ENCODE measurements at regions not wholly inside any gene's neighbourhood (a gene's known extent, or its start where the extent isn't known, plus 50 kb on each side); places are given as distances from the start of the nearest gene placed in this dataset.

DNA sequence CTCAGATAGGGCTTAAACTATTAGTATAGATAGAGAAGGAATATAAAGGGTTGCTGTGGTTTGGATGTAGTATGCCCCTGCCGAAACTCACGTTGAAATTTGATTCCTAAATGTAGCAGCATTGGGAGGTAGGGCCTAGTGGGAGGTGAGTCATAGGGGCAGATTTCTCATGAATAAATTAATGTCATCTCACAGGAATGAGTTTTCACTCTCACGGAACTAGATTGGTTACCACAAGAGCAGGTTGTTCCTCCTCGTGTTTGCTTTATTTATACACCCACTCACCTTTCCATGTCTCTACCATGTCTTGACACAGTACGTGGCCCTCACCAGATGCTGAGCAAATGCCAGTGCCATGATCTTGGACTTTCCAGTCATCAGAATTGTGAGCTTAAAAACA is 218.2 kb downstream of the RBM43 start:
- Mint-ChIP-seq H3K4me3 (no peak overlapping the region), H3K9me3 (peaks cover 4% of the 10 kb centered on the region), H3K27me3 (ENCODE audit: low read depth) (no peaks in the 10 kb centered on the region), H3K36me3 (ENCODE audit: low read depth) (peaks cover 2% of the 10 kb centered on the region), H3K4me1 (peaks cover 4% of the 10 kb centered on the region), H3K27ac (ENCODE audit: unreplicated experiment) (no peak overlapping the region)
- no peak for DNase-seq (ENCODE audit: low read depth, low spot score)
- TF ChIP-seq, protein P1, sequence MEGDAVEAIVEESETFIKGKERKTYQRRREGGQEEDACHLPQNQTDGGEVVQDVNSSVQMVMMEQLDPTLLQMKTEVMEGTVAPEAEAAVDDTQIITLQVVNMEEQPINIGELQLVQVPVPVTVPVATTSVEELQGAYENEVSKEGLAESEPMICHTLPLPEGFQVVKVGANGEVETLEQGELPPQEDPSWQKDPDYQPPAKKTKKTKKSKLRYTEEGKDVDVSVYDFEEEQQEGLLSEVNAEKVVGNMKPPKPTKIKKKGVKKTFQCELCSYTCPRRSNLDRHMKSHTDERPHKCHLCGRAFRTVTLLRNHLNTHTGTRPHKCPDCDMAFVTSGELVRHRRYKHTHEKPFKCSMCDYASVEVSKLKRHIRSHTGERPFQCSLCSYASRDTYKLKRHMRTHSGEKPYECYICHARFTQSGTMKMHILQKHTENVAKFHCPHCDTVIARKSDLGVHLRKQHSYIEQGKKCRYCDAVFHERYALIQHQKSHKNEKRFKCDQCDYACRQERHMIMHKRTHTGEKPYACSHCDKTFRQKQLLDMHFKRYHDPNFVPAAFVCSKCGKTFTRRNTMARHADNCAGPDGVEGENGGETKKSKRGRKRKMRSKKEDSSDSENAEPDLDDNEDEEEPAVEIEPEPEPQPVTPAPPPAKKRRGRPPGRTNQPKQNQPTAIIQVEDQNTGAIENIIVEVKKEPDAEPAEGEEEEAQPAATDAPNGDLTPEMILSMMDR (conservative IDR thresholded peaks at IDR 0.05), result no peak

DNA sequence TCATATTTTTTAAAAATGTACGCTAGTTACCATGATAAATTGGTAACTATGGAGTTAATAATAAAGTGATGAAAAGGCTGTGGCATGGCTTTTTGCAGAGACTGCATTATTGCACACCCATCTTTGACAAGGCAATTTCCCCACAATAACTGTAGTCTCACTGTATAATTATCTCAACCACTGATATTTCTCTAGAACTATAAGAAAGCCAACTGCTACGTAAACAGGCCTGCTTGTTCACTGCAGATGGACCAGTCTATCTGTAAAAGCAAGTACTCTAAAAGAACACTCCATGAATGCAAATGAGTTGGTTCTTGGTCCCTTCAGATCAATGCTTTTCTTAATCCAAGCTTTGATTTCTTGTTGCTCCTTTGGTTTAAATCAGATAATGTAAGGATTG is 218.7 kb downstream of the RBM43 start:
- Mint-ChIP-seq H3K36me3 (ENCODE audit: low read depth) (peaks cover 2% of the 10 kb centered on the region), H3K4me3 (no peak overlapping the region), H3K27ac (ENCODE audit: unreplicated experiment) (no peak overlapping the region), H3K4me1 (peaks cover 8% of the 10 kb centered on the region), H3K9me3 (peaks cover 4% of the 10 kb centered on the region), H3K27me3 (ENCODE audit: low read depth) (no peaks in the 10 kb centered on the region)
- no peak for DNase-seq (ENCODE audit: low read depth, low spot score)
- TF ChIP-seq, protein P1 (conservative IDR thresholded peaks at IDR 0.05), result no peak

DNA sequence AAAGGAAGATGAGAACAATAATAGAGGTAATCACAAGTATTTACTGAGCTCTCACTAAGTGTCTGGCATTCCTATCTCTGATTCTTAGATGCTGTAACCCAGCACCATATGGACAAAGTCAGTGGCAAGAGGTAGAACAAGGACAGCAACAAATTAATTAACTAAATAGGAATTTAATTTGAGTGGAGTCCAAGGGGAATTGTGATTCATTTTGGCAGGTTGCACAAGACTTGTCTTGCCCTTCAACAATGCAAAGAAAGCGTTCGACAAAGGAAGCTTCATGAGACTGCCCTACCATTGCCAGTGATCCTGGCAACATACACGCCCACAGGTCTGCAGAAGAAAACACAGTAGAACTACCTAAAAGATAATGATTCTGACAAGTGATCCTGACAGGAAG is 221.6 kb downstream of the RBM43 start:
- H3K27me3 Mint-ChIP-seq (ENCODE audit: low read depth), result no peaks in the 10 kb centered on the region
- TF ChIP-seq, protein P1 (conservative IDR thresholded peaks at IDR 0.05), result no peak
- no peaks in the 10 kb centered on the region for H3K9me3 Mint-ChIP-seq
- H3K27ac Mint-ChIP-seq (ENCODE audit: unreplicated experiment), result no peak overlapping the region
- DNase-seq (ENCODE audit: low read depth, low spot score), result no peak
- no peaks in the 10 kb centered on the region for H3K36me3 Mint-ChIP-seq (ENCODE audit: low read depth)
- H3K4me1 Mint-ChIP-seq, result peaks cover 8% of the 10 kb centered on the region
- no peak overlapping the region for H3K4me3 Mint-ChIP-seq

DNA sequence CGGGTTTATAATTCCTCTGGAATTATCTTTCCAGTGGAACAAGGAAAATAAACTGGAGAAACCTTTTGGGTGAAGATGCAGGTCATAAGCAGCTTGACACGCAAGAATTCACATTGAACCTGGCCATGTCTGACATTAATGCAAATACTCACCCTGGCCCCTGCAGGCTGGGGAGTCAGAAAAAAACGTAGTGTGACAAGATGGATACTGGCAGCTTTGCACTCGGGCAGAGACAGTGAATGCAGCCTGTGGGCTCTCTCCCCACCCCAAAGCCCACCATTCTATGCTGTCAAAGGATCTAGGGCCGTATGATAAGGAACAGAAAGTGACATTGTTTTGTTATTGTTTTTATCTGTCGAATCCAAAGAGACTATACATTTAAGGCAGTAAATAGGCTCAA is 223.1 kb downstream of the RBM43 start:
- no peaks in the 10 kb centered on the region for H3K36me3 Mint-ChIP-seq (ENCODE audit: low read depth)
- no peaks in the 10 kb centered on the region for H3K9me3 Mint-ChIP-seq
- no peak for DNase-seq (ENCODE audit: low read depth, low spot score)
- no peak overlapping the region for H3K4me3 Mint-ChIP-seq
- H3K4me1 Mint-ChIP-seq, result peaks cover 8% of the 10 kb centered on the region
- TF ChIP-seq, protein P1 (conservative IDR thresholded peaks at IDR 0.05), result no peak
- H3K27ac Mint-ChIP-seq (ENCODE audit: unreplicated experiment), result no peak overlapping the region
- H3K27me3 Mint-ChIP-seq (ENCODE audit: low read depth), result no peaks in the 10 kb centered on the region

DNA sequence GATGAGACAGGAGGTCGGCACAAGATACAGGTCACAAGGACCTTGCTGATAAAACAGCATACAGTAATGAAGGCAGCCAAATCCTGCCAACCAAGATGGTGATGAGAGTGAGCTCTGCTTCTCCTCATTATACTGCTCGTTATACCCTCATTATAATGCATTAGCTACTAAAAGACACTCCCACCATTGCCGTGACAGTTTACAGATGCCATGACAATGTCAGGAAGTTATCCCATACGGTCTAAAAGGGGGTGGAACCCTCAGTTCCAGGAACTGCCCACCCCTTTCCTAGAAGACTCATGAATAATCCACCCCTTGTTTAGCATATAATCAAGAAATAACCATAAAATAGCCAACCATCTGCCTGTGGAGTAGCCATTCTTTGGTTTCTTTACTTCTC is 224.2 kb downstream of the RBM43 start:
- TF ChIP-seq, protein P1 (conservative IDR thresholded peaks at IDR 0.05), result no peak
- no peak overlapping the region for H3K27ac Mint-ChIP-seq (ENCODE audit: unreplicated experiment)
- H3K4me1 Mint-ChIP-seq, result peaks cover 8% of the 10 kb centered on the region
- no peaks in the 10 kb centered on the region for H3K9me3 Mint-ChIP-seq
- no peak for DNase-seq (ENCODE audit: low read depth, low spot score)
- H3K4me3 Mint-ChIP-seq, result no peak overlapping the region
- H3K27me3 Mint-ChIP-seq (ENCODE audit: low read depth), result no peaks in the 10 kb centered on the region
- H3K36me3 Mint-ChIP-seq (ENCODE audit: low read depth), result no peaks in the 10 kb centered on the region

Measured in neural crest cell (in vitro differentiated cells).